ENCODE measurements at regions not wholly inside any gene's neighbourhood (a gene's known extent, or its start where the extent isn't known, plus 50 kb on each side); places are given as distances from the start of the nearest gene placed in this dataset.
"Not testable (repeated sequence)": the region's sequence is repeated elsewhere in the genome, so short reads cannot be mapped to it uniquely, and the experiment has no call there.

DNA sequence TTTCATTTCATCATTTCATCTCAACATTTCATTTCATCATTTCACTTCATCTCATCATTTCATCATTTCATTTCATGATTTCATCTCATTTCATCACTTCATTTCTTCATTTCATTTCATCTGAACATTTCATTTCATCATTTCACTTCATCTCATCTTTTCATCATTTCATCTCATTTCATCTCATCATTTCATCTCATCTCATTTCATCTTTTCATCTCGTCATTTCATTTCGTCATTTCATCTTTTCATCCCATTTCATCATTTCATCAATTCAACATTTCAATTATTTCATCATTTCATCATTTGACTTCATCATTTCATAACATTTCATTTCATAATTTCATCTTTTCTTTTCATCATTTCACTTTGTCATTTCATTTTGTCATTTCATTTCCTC, 128.4 kb downstream of the ANKRD30BL start:
- WGBS, result 65% methylated on average over 2 of the region's 2 CpGs

DNA sequence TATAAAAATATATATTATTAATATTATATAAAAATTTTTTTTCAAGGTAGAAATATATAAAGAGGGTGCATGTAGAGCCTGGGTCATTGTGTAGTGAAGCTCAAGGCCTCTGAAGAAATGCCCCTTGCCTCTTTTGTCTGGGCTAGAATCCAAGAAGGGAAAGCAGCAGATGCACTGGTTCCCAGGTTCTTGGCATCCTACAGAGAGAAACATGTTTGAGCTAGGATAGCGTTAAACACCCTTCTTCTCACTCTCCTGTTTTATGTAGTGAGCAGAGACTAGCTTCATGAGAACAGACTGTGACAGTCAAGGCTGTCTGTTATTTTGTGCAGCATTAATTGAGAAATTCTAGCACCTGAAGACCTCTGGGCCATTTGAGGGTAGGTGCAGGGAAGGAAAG, 149.7 kb downstream of the ANKRD30BL start:
- H3K4me3 ChIP-seq (ENCODE audit: insufficient read depth in 1 of 2, low read depth in 1 of 2, low read length in 2 of 2); H4K91ac ChIP-seq (ENCODE audit: low read length); H3K36me3 ChIP-seq (ENCODE audit: control insufficient read depth in 1 of 2, insufficient read depth in 2 of 2, low read depth in 1 of 2, low read length in 2 of 2); DNase-seq; H2BK15ac ChIP-seq (ENCODE audit: low read depth, poor library complexity, severe bottlenecking); H3K4ac ChIP-seq (ENCODE audit: low read depth in 1 of 2, low read length in 2 of 2); H3K27ac ChIP-seq (ENCODE audit: low read length, poor library complexity, severe bottlenecking); H3K79me1 ChIP-seq (replicated peaks; ENCODE audit: low read length, poor library complexity, severe bottlenecking); H3K4me2 ChIP-seq (ENCODE audit: low read length, poor library complexity, severe bottlenecking); H2BK120ac ChIP-seq (ENCODE audit: low read depth, low read length); H3K4me1 ChIP-seq (ENCODE audit: control insufficient read depth, insufficient read depth, low read depth, low read length); H3K23ac ChIP-seq (ENCODE audit: low read length in 2 of 2); H2BK12ac ChIP-seq (ENCODE audit: low read length in 2 of 2); H3K9me3 ChIP-seq (ENCODE audit: control insufficient read depth, low read length); H4K8ac ChIP-seq (ENCODE audit: low read length); H2BK5ac ChIP-seq (ENCODE audit: low read depth, low read length, poor library complexity, severe bottlenecking); H3K9ac ChIP-seq (ENCODE audit: low read length); H3K14ac ChIP-seq (ENCODE audit: low read length in 2 of 2); H2AFZ ChIP-seq (ENCODE audit: low read depth, low read length); H2AK5ac ChIP-seq (ENCODE audit: low read length, severe bottlenecking); H3K18ac ChIP-seq (ENCODE audit: low read depth in 1 of 2, low read length in 2 of 2): not testable (repeated sequence)
- H3K27me3 ChIP-seq (ENCODE audit: control insufficient read depth in 1 of 2, insufficient read depth in 1 of 2, low read length in 2 of 2), result peaks cover 0 to 17% of the 10 kb centered on the region in 2 experiments
- no CpG with 5 or more reads among the region's 1 CpG for WGBS

More for the DNA sequence above, 128.4 kb downstream of the ANKRD30BL start:
- H3K36me3 ChIP-seq (ENCODE audit: control insufficient read depth in 1 of 2, insufficient read depth in 2 of 2, low read depth in 1 of 2, low read length in 2 of 2), result no peaks in the 10 kb centered on the region
- no peak overlapping the region for H2AK5ac ChIP-seq (ENCODE audit: low read length, severe bottlenecking)
- H3K14ac ChIP-seq (ENCODE audit: low read length in 2 of 2), result no peak overlapping the region
- H2BK12ac ChIP-seq (ENCODE audit: low read length in 2 of 2), result no peak overlapping the region
- no peak overlapping the region for H2BK120ac ChIP-seq (ENCODE audit: low read depth, low read length)
- no peak overlapping the region for H3K4ac ChIP-seq (ENCODE audit: low read depth in 1 of 2, low read length in 2 of 2)
- H4K91ac ChIP-seq (ENCODE audit: low read length), result no peak overlapping the region
- no peak overlapping the region for H2BK15ac ChIP-seq (ENCODE audit: low read depth, poor library complexity, severe bottlenecking)
- no peaks in the 10 kb centered on the region for H3K79me1 ChIP-seq (replicated peaks; ENCODE audit: low read length, poor library complexity, severe bottlenecking)
- no peaks in the 10 kb centered on the region for H3K9me3 ChIP-seq (ENCODE audit: control insufficient read depth, low read length)
- no peak overlapping the region for H3K27ac ChIP-seq (ENCODE audit: low read length, poor library complexity, severe bottlenecking)
- no peak overlapping the region for H3K18ac ChIP-seq (ENCODE audit: low read depth in 1 of 2, low read length in 2 of 2)
- H3K4me1 ChIP-seq (ENCODE audit: control insufficient read depth, insufficient read depth, low read depth, low read length), result peaks cover 4% of the 10 kb centered on the region
- H2AFZ ChIP-seq (ENCODE audit: low read depth, low read length), result no peak overlapping the region
- H3K23ac ChIP-seq (ENCODE audit: low read length in 2 of 2), result no peak overlapping the region
- H2BK5ac ChIP-seq (ENCODE audit: low read depth, low read length, poor library complexity, severe bottlenecking), result no peak overlapping the region
- no peak overlapping the region for H4K8ac ChIP-seq (ENCODE audit: low read length)
- H3K27me3 ChIP-seq (ENCODE audit: control insufficient read depth in 1 of 2, insufficient read depth in 1 of 2, low read length in 2 of 2), result peaks cover 10 to 14% of the 10 kb centered on the region in 2 experiments
- no peak overlapping the region for H3K4me2 ChIP-seq (ENCODE audit: low read length, poor library complexity, severe bottlenecking)
- DNase-seq, result no peak
- no peak overlapping the region for H3K9ac ChIP-seq (ENCODE audit: low read length)
- no peak overlapping the region for H3K4me3 ChIP-seq (ENCODE audit: insufficient read depth in 1 of 2, low read depth in 1 of 2, low read length in 2 of 2)

DNA sequence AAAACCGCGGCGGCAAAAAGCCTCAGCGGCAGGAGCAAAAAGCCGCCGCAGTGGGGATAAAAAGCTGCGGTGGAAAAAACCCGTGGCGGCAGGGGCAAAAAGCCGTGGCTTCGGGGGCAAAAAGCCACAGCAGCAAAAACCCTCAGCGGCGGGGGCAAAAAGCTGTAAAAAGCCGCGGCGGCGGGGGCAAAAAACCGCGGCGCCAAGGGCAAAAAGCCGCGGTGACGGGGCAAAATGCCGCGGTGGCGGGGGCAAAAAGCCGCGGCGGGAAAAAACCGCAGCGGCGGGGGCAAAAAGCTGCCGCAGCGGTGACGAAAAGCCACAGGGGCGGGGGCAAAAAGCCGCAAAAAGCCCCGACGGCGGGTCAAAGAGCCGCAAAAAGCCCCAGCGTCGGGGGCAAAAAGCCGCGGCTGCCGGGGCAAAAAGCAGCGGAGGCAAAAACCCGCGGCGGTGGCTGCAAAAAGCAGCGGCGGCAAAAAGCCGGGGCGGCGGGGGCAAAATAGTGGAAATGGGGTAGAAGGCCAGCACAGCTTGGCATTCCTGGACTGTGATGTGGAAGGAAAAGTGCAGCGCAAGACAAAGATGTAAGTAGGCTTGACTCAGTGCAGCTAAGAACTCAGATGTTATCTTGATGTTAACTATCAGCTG, 151.8 kb downstream of the ANKRD30BL start:
- H3K9me3 ChIP-seq (ENCODE audit: control insufficient read depth, low read length), result no peaks in the 10 kb centered on the region
- H2BK120ac ChIP-seq (ENCODE audit: low read depth, low read length), result no peak overlapping the region
- H3K23ac ChIP-seq (ENCODE audit: low read length in 2 of 2), result no peak overlapping the region
- H2BK12ac ChIP-seq (ENCODE audit: low read length in 2 of 2), result no peak overlapping the region
- H3K27me3 ChIP-seq (ENCODE audit: control insufficient read depth in 1 of 2, insufficient read depth in 1 of 2, low read length in 2 of 2), result peaks cover 0 to 17% of the 10 kb centered on the region in 2 experiments
- H4K91ac ChIP-seq (ENCODE audit: low read length), result no peak overlapping the region
- H3K9ac ChIP-seq (ENCODE audit: low read length), result peak overlapping the region; percentile 32
- no peak overlapping the region for H3K14ac ChIP-seq (ENCODE audit: low read length in 2 of 2)
- no peak overlapping the region for H4K8ac ChIP-seq (ENCODE audit: low read length)
- H3K4ac ChIP-seq (ENCODE audit: low read depth in 1 of 2, low read length in 2 of 2), result no peak overlapping the region
- no peaks in the 10 kb centered on the region for H3K4me1 ChIP-seq (ENCODE audit: control insufficient read depth, insufficient read depth, low read depth, low read length)
- WGBS, result 5% methylated on average over 56 of the region's 56 CpGs
- H3K27ac ChIP-seq (ENCODE audit: low read length, poor library complexity, severe bottlenecking), result no peak overlapping the region
- no peaks in the 10 kb centered on the region for H3K36me3 ChIP-seq (ENCODE audit: control insufficient read depth in 1 of 2, insufficient read depth in 2 of 2, low read depth in 1 of 2, low read length in 2 of 2)
- H3K4me2 ChIP-seq (ENCODE audit: low read length, poor library complexity, severe bottlenecking), result no peak overlapping the region
- peak overlapping the region; percentile 52 for H2BK15ac ChIP-seq (ENCODE audit: low read depth, poor library complexity, severe bottlenecking)
- H2BK5ac ChIP-seq (ENCODE audit: low read depth, low read length, poor library complexity, severe bottlenecking), result no peak overlapping the region
- no peak overlapping the region for H3K18ac ChIP-seq (ENCODE audit: low read depth in 1 of 2, low read length in 2 of 2)
- H3K79me1 ChIP-seq (replicated peaks; ENCODE audit: low read length, poor library complexity, severe bottlenecking), result no peaks in the 10 kb centered on the region
- no peak overlapping the region for H2AK5ac ChIP-seq (ENCODE audit: low read length, severe bottlenecking)
- H3K4me3 ChIP-seq (ENCODE audit: insufficient read depth in 1 of 2, low read depth in 1 of 2, low read length in 2 of 2), result peak overlapping the region in 1 of 2 experiments; percentile 53
- no peak for DNase-seq
- H2AFZ ChIP-seq (ENCODE audit: low read depth, low read length), result no peak overlapping the region

DNA sequence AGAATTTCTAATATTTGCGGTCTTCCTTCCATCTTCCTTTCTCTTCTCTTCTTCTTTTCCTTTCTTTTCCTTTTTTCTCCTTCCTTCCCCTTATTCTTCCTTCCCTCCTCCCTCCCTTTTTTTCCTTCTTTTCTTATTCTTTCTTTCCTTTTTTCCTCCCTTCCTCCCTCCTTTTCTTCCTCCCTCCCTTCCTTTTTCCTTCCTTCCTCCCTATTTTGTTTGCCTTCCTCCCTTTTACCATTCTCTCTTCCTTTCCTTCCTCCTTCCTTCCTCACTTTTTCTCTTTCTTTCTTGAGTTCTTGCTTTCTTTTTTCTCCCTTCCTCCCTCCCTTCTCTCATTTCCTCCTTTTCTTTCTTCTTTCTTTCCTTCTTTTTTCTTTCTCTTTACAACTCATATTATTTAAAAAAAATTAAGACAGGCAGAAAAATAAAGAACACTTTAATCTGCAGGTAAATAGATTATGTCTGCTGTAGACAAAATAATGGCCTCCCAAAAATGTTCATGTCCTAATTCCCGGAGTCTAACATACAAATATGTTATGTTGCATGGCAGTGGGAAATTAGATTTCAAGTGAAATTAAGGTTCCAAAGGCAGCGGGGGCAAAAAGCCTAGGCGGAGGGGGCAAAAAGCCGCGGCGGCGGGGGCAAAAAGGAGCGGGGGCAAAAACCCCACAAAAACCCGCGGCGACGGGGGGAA, 152.4 kb downstream of the ANKRD30BL start:
- Histone ChIP-seq H2AK5ac (ENCODE audit: low read length, severe bottlenecking) (no peak overlapping the region), H3K9me3 (ENCODE audit: control insufficient read depth, low read length) (no peaks in the 10 kb centered on the region), H3K4me2 (ENCODE audit: low read length, poor library complexity, severe bottlenecking) (no peak overlapping the region), H3K9ac (ENCODE audit: low read length) (peak overlapping the region; percentile 32), H3K4me3 (ENCODE audit: insufficient read depth in 1 of 2, low read depth in 1 of 2, low read length in 2 of 2) (peak overlapping the region in 1 of 2 experiments; percentile 53), H2AFZ (ENCODE audit: low read depth, low read length) (no peak overlapping the region), H4K91ac (ENCODE audit: low read length) (no peak overlapping the region), H3K27ac (ENCODE audit: low read length, poor library complexity, severe bottlenecking) (no peak overlapping the region), H4K8ac (ENCODE audit: low read length) (no peak overlapping the region), H2BK12ac (ENCODE audit: low read length in 2 of 2) (no peak overlapping the region), H3K23ac (ENCODE audit: low read length in 2 of 2) (no peak overlapping the region), H3K79me1 (replicated peaks; ENCODE audit: low read length, poor library complexity, severe bottlenecking) (no peaks in the 10 kb centered on the region), H3K4ac (ENCODE audit: low read depth in 1 of 2, low read length in 2 of 2) (no peak overlapping the region), H2BK120ac (ENCODE audit: low read depth, low read length) (no peak overlapping the region), H3K14ac (ENCODE audit: low read length in 2 of 2) (no peak overlapping the region), H3K18ac (ENCODE audit: low read depth in 1 of 2, low read length in 2 of 2) (no peak overlapping the region), H2BK15ac (ENCODE audit: low read depth, poor library complexity, severe bottlenecking) (no peak overlapping the region), H3K36me3 (ENCODE audit: control insufficient read depth in 1 of 2, insufficient read depth in 2 of 2, low read depth in 1 of 2, low read length in 2 of 2) (no peaks in the 10 kb centered on the region), H3K4me1 (ENCODE audit: control insufficient read depth, insufficient read depth, low read depth, low read length) (no peaks in the 10 kb centered on the region), H3K27me3 (ENCODE audit: control insufficient read depth in 1 of 2, insufficient read depth in 1 of 2, low read length in 2 of 2) (peaks cover 0 to 17% of the 10 kb centered on the region in 2 experiments), H2BK5ac (ENCODE audit: low read depth, low read length, poor library complexity, severe bottlenecking) (no peak overlapping the region)
- 19% methylated on average over 13 of the region's 13 CpGs for WGBS
- DNase-seq, result no peak
